Activated T-cell treated with anti-CD3 and anti-CD28 coated beads for 1 hour (primary cell): ENCODE measurements at regions not wholly inside any gene's neighbourhood (a gene's known extent, or its start where the extent isn't known, plus 50 kb on each side); places are given as distances from the start of the nearest gene placed in this dataset.
"Not testable (repeated sequence)": the region's sequence is repeated elsewhere in the genome, so short reads cannot be mapped to it uniquely, and the experiment has no call there.

Experiments used
- DNase-seq: peaks from one replicate; pipeline ENCODE4 v3.0.0-alpha.2; 2020; ENCODE audit warnings: low read depth

DNA sequence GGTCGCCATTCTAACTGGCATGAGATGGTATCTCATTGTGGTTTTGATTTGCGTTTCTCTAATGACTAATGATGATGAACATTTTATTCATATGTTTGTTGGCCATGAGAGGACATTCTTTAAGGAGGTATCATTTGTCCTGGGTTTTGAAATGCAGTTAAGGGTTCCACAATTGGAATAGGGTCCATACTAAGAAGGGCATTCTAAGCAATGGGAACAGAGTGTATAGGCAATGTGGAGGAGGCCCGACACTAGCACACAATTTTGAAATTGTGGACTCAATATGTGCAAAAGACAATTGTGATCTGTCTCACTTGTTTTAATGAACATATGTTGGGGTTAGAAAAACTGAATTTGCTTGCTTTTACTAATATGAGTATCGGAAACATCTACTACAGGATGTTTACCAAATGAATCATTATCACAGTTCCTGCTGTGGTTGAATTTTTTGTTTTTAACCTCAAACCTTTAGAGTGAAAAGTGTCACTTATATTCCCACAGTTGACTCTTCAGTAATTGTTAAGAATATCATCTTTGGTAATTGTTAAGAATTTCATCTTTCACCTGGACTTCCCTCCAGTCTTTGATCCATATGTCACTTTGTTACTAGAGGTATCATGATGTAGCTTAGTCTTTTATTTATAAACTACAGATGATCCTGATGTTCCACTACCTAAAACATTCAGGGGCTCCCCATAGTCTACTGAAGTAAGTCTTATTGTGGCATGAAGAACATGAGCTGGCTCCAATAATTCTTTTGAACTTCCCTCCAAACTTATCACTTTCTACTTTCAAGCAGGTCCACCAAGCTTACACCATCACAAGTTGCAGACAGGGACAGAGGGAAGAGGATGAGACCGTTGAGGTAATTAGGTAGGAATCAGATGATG lies 109.7 kb upstream of the KLF12 start:
- no peak for DNase-seq

DNA sequence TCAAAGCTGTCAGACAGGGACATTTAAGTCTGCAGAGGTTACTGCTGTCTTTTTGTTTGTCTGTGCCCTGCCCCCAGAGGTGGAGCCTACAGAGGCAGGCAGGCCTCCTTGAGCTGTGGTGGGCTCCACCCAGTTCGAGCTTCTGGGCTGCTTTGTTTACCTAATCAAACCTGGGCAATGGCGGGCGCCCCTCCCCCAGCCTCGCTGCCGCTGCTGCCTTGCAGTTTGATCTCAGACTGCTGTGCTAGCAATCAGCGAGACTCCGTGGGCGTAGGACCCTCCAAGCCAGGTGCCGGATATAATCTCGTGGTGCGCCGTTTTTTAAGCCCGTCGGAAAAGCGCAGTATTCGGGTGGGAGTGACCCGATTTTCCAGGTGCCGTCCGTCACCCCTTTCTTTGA lies 107.1 kb upstream of the KLF12 start:
- not testable (repeated sequence) for DNase-seq

DNA sequence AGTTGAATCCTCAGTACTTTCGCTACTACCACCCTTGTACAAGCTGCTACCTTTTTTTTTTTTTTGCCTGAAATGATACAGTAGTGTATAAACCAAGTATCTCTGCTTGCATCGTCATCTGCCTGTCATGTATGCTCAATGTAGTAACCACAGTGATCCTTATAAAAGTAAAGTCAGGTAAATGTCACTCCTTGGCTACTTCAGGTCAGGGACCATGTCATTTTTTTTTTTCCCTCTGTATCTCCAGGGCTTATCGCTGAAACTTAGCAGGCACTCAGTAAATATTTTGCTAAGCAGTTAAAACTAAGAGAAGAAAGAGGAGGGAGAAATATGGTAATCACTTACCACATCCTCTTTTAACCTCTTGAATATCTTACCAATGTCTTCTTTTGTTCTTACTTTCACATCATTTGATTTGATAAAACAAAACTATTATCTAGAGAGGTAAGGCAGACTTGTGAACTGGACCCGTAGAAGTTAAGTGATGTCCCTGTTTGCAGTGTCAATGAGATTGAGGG lies 96.8 kb upstream of the KLF12 start:
- DNase-seq: no peak

GRCh38 chr13:74229242-74229641 lies 95.0 kb upstream of the KLF12 start:
- DNase-seq: no peak

DNA sequence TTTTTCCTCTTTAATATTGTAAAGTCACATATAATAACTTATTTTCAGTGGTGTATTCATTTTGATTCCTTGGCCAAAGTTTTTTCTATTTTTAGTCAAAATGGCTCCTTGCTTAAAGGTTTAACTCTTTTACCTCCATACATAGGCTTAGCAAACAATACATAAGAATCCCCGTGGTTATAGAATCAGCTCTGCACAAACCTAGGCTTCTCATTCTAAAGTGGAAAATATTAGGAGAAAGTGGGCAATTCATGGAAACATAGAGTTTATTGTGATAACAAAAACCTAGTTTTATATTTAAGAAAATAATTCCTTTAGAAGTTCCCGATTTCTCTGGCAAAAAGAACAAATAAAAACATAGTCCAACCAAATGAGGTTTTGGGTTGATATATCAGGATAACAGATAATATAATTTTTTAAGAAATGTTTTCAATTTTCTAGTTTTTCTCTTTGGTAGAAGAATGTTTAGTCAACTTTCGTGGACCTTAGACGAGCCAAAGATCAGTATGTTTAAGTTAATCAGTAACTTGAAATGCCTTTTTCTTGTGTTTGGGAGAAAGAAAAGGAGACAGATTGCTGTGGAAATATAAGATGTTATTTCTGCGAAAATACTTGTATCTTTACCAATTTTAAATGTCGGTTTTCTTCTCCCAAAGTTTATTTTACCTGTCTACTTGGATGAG lies 93.4 kb upstream of the KLF12 start:
- no peak for DNase-seq

DNA sequence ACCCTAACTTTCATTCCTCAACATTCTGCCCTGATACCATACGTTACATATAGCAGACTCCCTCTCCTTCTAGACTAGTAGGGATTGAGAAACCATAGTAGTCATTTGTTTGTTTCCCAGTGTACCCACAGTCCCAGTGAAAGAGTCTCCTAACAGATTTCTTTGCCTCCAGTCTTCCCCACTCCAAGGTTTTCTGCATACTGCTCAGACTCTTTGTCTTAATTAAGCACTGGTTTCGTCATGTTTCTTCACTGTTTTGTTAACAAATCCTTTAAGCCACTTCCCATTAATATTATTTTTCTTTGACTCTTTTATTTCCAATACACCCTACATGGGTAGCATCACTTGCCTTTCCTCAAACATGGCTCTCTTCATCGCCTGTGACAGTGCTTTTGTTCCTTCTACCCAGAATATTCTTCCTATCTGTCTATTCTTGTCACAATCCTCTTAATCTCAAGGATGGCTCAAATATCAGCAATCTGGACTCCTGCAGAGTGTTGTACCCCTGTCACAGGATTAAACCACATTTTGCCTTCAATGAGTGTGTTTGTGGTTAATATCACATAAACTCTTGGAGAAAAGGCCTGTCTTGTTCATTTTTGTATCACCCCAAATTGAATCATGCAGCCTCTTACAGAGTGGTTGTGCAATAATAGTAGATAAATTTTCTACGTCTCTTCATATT lies 92.7 kb upstream of the KLF12 start:
- DNase-seq: no peak

DNA sequence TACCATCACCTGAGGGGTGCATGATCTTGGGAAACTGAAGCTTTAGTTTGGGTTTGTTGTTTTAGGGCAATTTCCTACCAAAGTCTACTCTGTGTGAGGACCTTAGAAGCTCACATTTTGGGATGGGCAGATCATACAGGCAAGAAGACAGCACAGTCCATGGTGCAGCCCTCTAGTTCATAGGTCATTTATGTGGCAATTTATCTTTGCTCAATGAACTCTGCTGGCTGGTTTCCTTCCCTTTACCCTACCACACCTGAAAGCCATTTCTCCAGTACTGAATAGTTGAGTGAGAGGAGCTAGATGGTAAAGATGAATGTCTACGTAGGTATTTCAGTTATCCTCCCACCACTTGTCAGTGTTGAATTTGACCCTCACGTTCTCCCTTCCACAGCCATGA lies 87.5 kb upstream of the KLF12 start:
- DNase-seq: no peak

GRCh38 chr13:74219566-74219965 lies 85.4 kb upstream of the KLF12 start:
- DNase-seq: no peak

DNA sequence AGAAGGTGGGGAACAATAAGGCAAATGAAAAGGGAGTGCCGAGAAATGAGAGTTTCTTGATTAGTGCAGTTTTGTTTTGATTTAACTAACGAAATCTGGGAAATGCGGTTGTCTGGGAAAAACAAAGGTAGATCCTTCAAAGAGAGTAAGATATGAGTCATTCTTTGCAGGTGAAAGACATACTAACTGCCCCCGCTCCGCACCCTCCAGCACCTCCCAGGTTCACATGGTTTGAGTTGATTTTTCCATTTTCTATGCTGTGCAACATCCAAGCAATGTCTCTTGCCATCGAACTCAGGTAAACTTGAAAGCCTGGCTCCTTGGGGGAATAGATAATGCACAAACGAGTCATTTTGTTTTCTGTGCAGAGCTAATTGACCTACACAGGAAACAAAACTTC lies 84.1 kb upstream of the KLF12 start:
- no peak for DNase-seq

DNA sequence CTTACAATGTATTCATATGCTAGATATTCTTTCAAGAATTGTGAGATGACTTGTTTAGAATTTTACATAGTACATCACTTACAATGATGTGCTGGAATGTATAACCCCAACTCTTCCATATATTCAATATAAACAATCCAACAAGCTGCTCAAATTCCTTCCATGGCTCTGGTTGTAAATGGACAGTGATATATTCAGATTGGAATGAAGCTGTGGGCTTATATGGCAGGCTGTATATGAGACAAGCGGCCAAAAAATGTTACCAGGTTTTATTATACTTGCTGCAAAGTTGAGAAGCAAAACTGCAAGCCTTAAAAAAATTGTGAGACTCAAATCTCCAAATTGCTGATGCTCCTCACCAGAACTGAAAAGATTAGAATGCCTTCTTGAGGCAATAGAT lies 83.6 kb upstream of the KLF12 start:
- DNase-seq: no peak

- DNase-seq: no peak
Observed at GRCh38 chr13:74215420-74215819, 81.2 kb upstream of the KLF12 start.

DNA sequence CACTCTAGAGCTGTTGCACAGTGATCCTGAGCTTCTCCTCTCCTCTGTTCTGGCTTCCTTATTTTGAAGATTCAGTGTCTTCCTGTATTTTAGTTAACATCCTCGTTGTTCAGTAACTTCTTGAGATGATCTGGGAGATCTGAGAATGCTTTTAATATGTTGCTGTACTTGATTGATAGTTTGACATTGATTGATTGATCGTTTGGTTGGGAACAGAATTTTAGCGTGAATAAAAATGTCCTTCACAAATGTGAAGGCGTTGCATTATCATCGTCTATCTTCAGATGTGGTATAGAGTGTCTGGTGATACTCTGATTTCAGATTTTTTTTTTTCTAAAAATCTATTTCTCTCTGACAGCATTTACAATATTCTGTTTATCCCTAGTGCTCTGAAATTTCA lies 80.1 kb upstream of the KLF12 start:
- DNase-seq: no peak

DNA sequence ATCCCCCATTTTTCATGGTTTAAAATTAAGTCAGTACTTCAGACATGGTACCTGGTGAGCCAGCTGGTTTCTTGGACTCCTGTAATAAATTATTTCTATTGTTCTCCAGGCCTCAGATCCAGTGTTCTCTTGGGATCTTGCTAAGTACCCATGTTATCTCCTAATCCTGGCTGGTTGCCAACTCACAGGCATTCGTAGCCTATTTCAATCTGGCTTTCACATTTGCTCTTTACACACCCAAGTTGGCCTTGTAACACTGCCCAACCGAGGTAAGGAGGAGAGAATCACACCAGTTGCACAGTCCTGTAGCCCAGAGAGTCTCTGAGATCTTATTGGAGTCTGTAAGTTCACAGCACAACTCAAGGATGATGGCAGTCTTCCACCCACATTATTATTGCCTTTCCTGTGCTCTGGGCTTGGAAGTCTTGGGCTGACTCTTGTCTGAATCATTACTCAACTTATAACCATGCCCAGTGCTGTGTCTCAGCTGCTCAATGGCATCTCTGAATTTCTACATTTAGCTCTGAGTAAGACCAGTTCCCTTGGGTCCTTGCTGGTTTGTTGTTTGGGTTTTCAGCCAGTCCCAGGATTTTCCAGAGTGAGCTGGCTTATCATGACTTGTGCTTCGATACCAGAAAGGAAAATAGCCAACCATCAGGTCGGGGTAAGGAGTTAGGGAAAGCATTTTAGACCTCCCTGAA lies 76.6 kb upstream of the KLF12 start:
- DNase-seq: no peak

DNA sequence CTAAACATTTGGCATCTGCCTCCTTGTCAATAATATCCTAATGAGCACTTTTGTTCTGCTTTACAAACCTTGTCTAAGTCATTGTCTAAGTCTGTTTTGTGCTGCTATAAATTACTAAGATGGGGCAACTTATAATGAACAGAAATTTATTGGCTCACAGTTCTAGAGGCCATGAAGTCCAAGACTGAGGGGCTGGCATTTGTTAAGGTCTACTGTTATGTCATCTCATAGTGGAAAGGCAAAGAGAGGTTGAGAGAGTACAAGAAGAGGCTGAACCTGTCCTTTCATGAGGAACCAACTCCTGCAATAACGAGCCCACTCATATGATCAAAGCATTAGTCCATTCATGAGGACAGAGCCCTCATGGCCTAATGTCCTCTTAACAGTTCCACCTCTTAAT lies 72.7 kb upstream of the KLF12 start:
- no peak for DNase-seq

GRCh38 chr13:74206061-74206561 lies 71.9 kb upstream of the KLF12 start:
- DNase-seq: no peak

- no peak for DNase-seq
Observed at GRCh38 chr13:74205313-74205690, 71.1 kb upstream of the KLF12 start.

GRCh38 chr13:74204602-74205312 lies 70.6 kb upstream of the KLF12 start:
- DNase-seq: no peak

DNA sequence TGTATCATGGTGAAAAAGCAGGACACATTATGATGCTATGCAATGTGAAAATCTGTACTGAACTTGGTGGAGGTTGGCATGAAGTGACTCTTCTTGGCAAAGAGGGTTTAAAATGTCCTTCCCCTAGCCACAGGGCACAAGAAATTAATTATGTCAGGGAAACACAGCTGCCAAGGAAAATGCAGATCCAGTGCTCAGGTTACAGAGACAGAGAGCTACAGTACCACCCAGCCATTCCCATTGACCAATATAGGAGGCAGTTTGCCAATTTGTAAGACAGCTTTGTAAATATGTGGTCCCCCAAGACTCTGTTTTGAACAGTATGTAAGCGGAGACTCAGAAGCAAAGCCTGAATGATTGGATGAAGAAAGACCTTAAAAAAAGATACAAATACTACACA lies 69.4 kb upstream of the KLF12 start:
- DNase-seq: no peak

- DNase-seq: no peak
Observed at GRCh38 chr13:74202129-74202813, 68.1 kb upstream of the KLF12 start.

- no peak for DNase-seq
Observed at GRCh38 chr13:74201530-74201929, 67.3 kb upstream of the KLF12 start.

DNA sequence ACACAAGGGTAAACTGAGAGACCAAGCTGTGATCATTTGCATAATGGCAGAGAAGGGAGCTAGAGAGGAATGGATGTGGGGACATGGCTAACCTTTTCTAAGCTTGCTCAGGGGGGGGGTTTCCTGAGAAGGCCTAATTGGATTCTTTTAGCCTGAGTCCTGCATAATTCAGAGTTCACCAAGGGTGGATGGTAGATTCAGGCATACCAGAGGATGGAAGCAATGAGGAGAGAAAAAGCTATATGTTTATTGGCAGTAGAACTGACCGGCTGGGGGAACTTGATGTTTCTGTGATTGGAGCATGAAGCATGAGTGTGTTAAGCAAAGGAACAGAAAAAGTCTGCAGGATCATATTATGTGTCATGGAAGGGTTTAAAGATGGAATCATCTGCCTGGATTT lies 65.9 kb upstream of the KLF12 start:
- DNase-seq: no peak
